RWPE2 (cell line): ENCODE measurements at regions not wholly inside any gene's neighbourhood (a gene's known extent, or its start where the extent isn't known, plus 50 kb on each side); places are given as distances from the start of the nearest gene placed in this dataset.

Experiments used
- ATAC-seq: fragments of 200-7000 bp; cut with Tn5 transposase; 3 replicates; pipeline ENCODE4 v1.9.1; 2021; ENCODE audit warnings: low read depth
- DNase-seq: peaks from one replicate; pipeline ENCODE4 v3.0.0-alpha.2; 2020; ENCODE audit warnings: low spot score
- H3K27ac ChIP-seq: fragments of 450-650 bp; 2 replicates; pipeline ENCODE4 v1.5.1; 2017; ENCODE audit warnings: mild to moderate bottlenecking; ENCODE audit not compliant: poor library complexity, severe bottlenecking
- H3K27me3 ChIP-seq: fragments of 250-450 bp; sonication (Bioruptor Pico); 2 replicates; pipeline ENCODE4 v1.5.1; 2021; ENCODE audit warnings: mild to moderate bottlenecking, moderate library complexity; ENCODE audit not compliant: insufficient read depth, poor library complexity, severe bottlenecking
- H3K36me3 ChIP-seq: fragments of 250-450 bp; sonication (Bioruptor Pico); 2 replicates; pipeline ENCODE4 v1.5.1; 2020; ENCODE audit warnings: low read depth, mild to moderate bottlenecking, moderate library complexity
- H3K4me1 ChIP-seq: fragments of 250-450 bp; sonication (Bioruptor Pico); 2 replicates; pipeline ENCODE4 v1.5.1; 2021; ENCODE audit warnings: mild to moderate bottlenecking, moderate library complexity; ENCODE audit not compliant: insufficient read depth, poor library complexity, severe bottlenecking
- H3K4me3 ChIP-seq: fragments of 250-450 bp; sonication (Bioruptor Pico); 2 replicates; pipeline ENCODE4 v1.5.1; 2021; ENCODE audit warnings: mild to moderate bottlenecking, moderate library complexity; ENCODE audit not compliant: severe bottlenecking
- H3K9me3 ChIP-seq: fragments of 250-450 bp; sonication (Bioruptor Pico); 2 replicates; pipeline ENCODE4 v1.5.1; 2021; ENCODE audit warnings: mild to moderate bottlenecking, moderate library complexity; ENCODE audit not compliant: severe bottlenecking
- CTCF ChIP-seq: fragments of 450-650 bp; IDR thresholded peaks from one replicate; pipeline ENCODE4 v1.5.1; 2017; ENCODE audit warnings: mild to moderate bottlenecking, moderate library complexity; ENCODE audit not compliant: poor library complexity, severe bottlenecking

GRCh38 chr6:126605089-126605488 is 265.2 kb downstream of the CENPW start:
- H3K9me3 ChIP-seq: no peaks in the 10 kb centered on the region
- H3K4me3 ChIP-seq: no peak overlapping the region
- DNase-seq (no peak), ATAC-seq (no peak)
- no peak for TF ChIP-seq CTCF
- no peak overlapping the region for H3K27ac ChIP-seq
- no peaks in the 10 kb centered on the region for H3K4me1 ChIP-seq
- H3K27me3 ChIP-seq: no peaks in the 10 kb centered on the region
- no peaks in the 10 kb centered on the region for H3K36me3 ChIP-seq

GRCh38 chr6:126607289-126607688 is 267.4 kb downstream of the CENPW start:
- H3K4me3 ChIP-seq: no peak overlapping the region
- no peak for TF ChIP-seq CTCF
- no peaks in the 10 kb centered on the region for H3K27me3 ChIP-seq
- ATAC-seq: no peak
- no peaks in the 10 kb centered on the region for H3K36me3 ChIP-seq
- H3K4me1 ChIP-seq: no peaks in the 10 kb centered on the region
- H3K9me3 ChIP-seq: no peaks in the 10 kb centered on the region
- DNase-seq: no peak
- no peak overlapping the region for H3K27ac ChIP-seq

GRCh38 chr6:126608681-126609080 is 268.8 kb downstream of the CENPW start:
- H3K4me1 ChIP-seq: no peaks in the 10 kb centered on the region
- TF ChIP-seq CTCF: no peak
- no peak overlapping the region for H3K4me3 ChIP-seq
- no peak overlapping the region for H3K27ac ChIP-seq
- H3K9me3 ChIP-seq: no peaks in the 10 kb centered on the region
- ATAC-seq: no peak
- no peaks in the 10 kb centered on the region for H3K36me3 ChIP-seq
- DNase-seq: no peak
- no peaks in the 10 kb centered on the region for H3K27me3 ChIP-seq

GRCh38 chr6:126614642-126615504 is 275.0 kb downstream of the CENPW start:
- Histone ChIP-seq H3K27me3 (no peaks in the 10 kb centered on the region), H3K27ac (no peak overlapping the region), H3K4me3 (no peak overlapping the region), H3K9me3 (no peaks in the 10 kb centered on the region), H3K4me1 (no peaks in the 10 kb centered on the region), H3K36me3 (no peaks in the 10 kb centered on the region)
- no peak for TF ChIP-seq CTCF
- DNase-seq (no peak), ATAC-seq (no peak; the same call in 2 of the 3 replicates)

- no peaks in the 10 kb centered on the region for H3K36me3 ChIP-seq
- H3K4me3 ChIP-seq: no peak overlapping the region
- no peak for TF ChIP-seq CTCF
- H3K27ac ChIP-seq: no peak overlapping the region
- no peak for DNase-seq
- no peak for ATAC-seq
- no peaks in the 10 kb centered on the region for H3K9me3 ChIP-seq
- no peaks in the 10 kb centered on the region for H3K4me1 ChIP-seq
- no peaks in the 10 kb centered on the region for H3K27me3 ChIP-seq
Measured at GRCh38 chr6:126616866-126617265, 277.0 kb downstream of the CENPW start.
